Stimulated activated memory B cell treated with anti-CD40 and anti-IgM and Interleukin-4, amounts not matched to agents 10 μg/mL and 1 μg/mL and 100 μg/mL, for 72 hours (primary cell): ENCODE measurements at regions not wholly inside any gene's neighbourhood (a gene's known extent, or its start where the extent isn't known, plus 50 kb on each side); places are given as distances from the start of the nearest gene placed in this dataset.

ENCODE experiments used
- ATAC-seq: fragments of 150-1000 bp; cut with Tn5 transposase; 2 replicates; pipeline ENCODE4 v1.10.0; 2021
- H3K27ac Mint-ChIP-seq: one replicate; pipeline ENCODE4 v1.8.0; 2022; ENCODE audit warnings: mild to moderate bottlenecking, mixed read lengths
- H3K27me3 Mint-ChIP-seq: one replicate; pipeline ENCODE4 v1.8.0; 2022; ENCODE audit warnings: mixed read lengths
- H3K36me3 Mint-ChIP-seq: one replicate; pipeline ENCODE4 v1.8.0; 2022; ENCODE audit warnings: mixed read lengths
- H3K4me1 Mint-ChIP-seq: one replicate; pipeline ENCODE4 v1.8.0; 2022; ENCODE audit warnings: mixed read lengths
- H3K4me3 Mint-ChIP-seq: one replicate; pipeline ENCODE4 v1.8.0; 2022; ENCODE audit warnings: mild to moderate bottlenecking, moderate library complexity, mixed read lengths
- H3K9me3 Mint-ChIP-seq: one replicate; pipeline ENCODE4 v1.8.0; 2022; ENCODE audit warnings: mixed read lengths

DNA sequence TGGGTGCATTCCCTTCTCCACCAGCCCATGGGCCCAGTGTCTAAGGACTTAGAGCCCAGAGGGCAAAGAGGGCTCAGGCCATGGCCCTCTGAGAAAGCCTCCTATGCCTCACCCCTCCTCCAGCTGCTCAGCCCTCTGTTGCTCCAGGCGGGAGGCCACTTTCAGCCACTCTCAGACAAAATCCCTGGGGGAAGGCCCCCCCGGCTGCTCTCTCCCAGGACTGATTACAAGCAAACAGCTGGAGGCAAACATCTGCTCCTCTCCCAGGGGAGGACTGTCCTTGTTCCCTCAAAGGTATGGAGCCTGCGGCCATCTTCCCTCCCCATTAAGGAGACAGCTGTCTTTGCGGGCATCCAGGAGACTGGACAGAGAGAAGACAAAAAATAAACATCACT lies 54.9 kb upstream of the DLX4 start:
- peaks cover 86% of the 10 kb centered on the region for H3K27me3 Mint-ChIP-seq
- no peaks in the 10 kb centered on the region for H3K36me3 Mint-ChIP-seq
- no peak overlapping the region for H3K27ac Mint-ChIP-seq
- peaks cover 12% of the 10 kb centered on the region for H3K4me1 Mint-ChIP-seq
- no peak for ATAC-seq
- H3K4me3 Mint-ChIP-seq, result no peak overlapping the region
- no peaks in the 10 kb centered on the region for H3K9me3 Mint-ChIP-seq

DNA sequence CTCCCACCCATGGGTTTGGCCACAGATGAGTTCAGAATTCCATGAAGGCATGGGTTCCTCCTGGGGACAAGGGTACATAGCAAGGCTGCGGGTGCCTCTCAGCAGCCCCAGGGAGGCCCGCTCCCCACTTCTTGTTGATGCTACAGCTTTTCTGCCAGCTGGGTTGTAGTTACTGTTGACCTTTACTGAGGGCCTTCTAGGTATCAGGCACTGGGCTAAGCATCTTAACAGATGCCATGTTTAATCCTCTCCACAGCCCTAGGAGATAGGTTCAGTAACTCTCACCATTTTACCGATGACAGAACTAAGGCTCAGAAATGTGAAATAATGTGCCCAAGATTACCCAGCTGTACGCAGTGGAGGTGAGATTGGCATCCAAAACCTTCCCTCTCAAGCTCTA lies 54.3 kb upstream of the DLX4 start:
- Mint-ChIP-seq H3K27me3 (peaks cover 80% of the 10 kb centered on the region), H3K27ac (no peak overlapping the region), H3K4me1 (peaks cover 12% of the 10 kb centered on the region), H3K36me3 (no peaks in the 10 kb centered on the region), H3K4me3 (no peak overlapping the region), H3K9me3 (no peaks in the 10 kb centered on the region)
- ATAC-seq, result no peak

- Mint-ChIP-seq H3K4me1 (peaks cover 7% of the 10 kb centered on the region), H3K27ac (no peak overlapping the region), H3K9me3 (no peaks in the 10 kb centered on the region), H3K27me3 (peaks cover 78% of the 10 kb centered on the region), H3K36me3 (no peaks in the 10 kb centered on the region), H3K4me3 (no peak overlapping the region)
- ATAC-seq, result no peak
Observed at GRCh38 chr17:49915260-49915659, 53.7 kb upstream of the DLX4 start.

GRCh38 chr17:49915670-49916069 lies 53.3 kb upstream of the DLX4 start:
- Mint-ChIP-seq H3K27ac (no peak overlapping the region), H3K4me1 (peaks cover 5% of the 10 kb centered on the region), H3K4me3 (no peak overlapping the region), H3K9me3 (no peaks in the 10 kb centered on the region), H3K36me3 (no peaks in the 10 kb centered on the region), H3K27me3 (peaks cover 78% of the 10 kb centered on the region)
- ATAC-seq, result no peak

- Mint-ChIP-seq H3K27me3 (peaks cover 75% of the 10 kb centered on the region), H3K9me3 (no peaks in the 10 kb centered on the region), H3K4me3 (no peak overlapping the region), H3K4me1 (no peaks in the 10 kb centered on the region), H3K27ac (no peak overlapping the region), H3K36me3 (no peaks in the 10 kb centered on the region)
- no peak for ATAC-seq
Observed at GRCh38 chr17:49916854-49917515, 52.0 kb upstream of the DLX4 start.

- Mint-ChIP-seq H3K36me3 (no peaks in the 10 kb centered on the region), H3K27ac (no peak overlapping the region), H3K9me3 (no peaks in the 10 kb centered on the region), H3K27me3 (peaks cover 68% of the 10 kb centered on the region), H3K4me1 (no peaks in the 10 kb centered on the region), H3K4me3 (no peak overlapping the region)
- ATAC-seq, result no peak
Observed at GRCh38 chr17:49918591-49918990, 50.4 kb upstream of the DLX4 start.
